Psoas muscle (tissue), 7 donors: ENCODE measurements at regions not wholly inside any gene's neighbourhood (a gene's known extent, or its start where the extent isn't known, plus 50 kb on each side); places are given as distances from the start of the nearest gene placed in this dataset.

Experiments used
- ATAC-seq, 4 donors: fragments of 200-7000 bp; cut with Tn5 transposase; one replicate each; pipeline ENCODE4 v1.9.1; 2020; ENCODE audit warnings: moderate library complexity in 3 of 4, mild to moderate bottlenecking in 2 of 4
- DNase-seq, 2 donors: peaks; one replicate each; pipeline ENCODE4 v3.0.0-alpha.2; 2020
- H3K27ac ChIP-seq: fragments of 200-600 bp; one replicate; pipeline ENCODE4 v1.8.0; 2022
- H3K27me3 ChIP-seq, 3 donors: fragments of 200-600 bp in 1 of 3; one replicate each; pipeline versions ENCODE4 v1.6.1 to v1.8.0; 2013 to 2022; ENCODE audit warnings: low read length in 2 of 3, mild to moderate bottlenecking in 2 of 3, moderate library complexity in 1 of 3; ENCODE audit not compliant: insufficient read depth in 3 of 3
- H3K36me3 ChIP-seq, 2 donors: fragments of 200-600 bp in 1 of 2; one replicate each; pipeline versions ENCODE4 v1.6.1 to v1.8.0; 2013 to 2022; ENCODE audit warnings: low read depth in 1 of 2, mild to moderate bottlenecking in 1 of 2, moderate library complexity in 1 of 2; ENCODE audit not compliant: insufficient read depth in 1 of 2
- H3K4me1 ChIP-seq: fragments of 200-600 bp; one replicate; pipeline ENCODE4 v1.8.0; 2022
- H3K4me3 ChIP-seq: fragments of 200-600 bp; one replicate; pipeline ENCODE4 v1.8.0; 2022; ENCODE audit warnings: mild to moderate bottlenecking
- H3K9me3 ChIP-seq: fragments of 200-600 bp; one replicate; pipeline ENCODE4 v1.8.0; 2022
- CTCF ChIP-seq: fragments of 200-600 bp; IDR thresholded peaks from one replicate; pipeline ENCODE4 v1.8.0; 2022; ENCODE audit warnings: antibody characterized with exemption
- WGBS, 3 donors: extraction: QIAGEN DNeasy Blood & Tissue Kit; methylation state at CpG; one replicate each; pipeline versions ENCODE4 v1.1.6 to v1.1.7; 2013; 5-methylcytosine and 5-hydroxymethylcytosine counted together
- intact Hi-C, 2 donors: fragments of 100-400 bp; cut with DNase I; formaldehyde crosslinking; loops; one replicate each; pipeline versions ENCODE4 v1.11.0 to v1.14.2; 2022
- donor health status: healthy with polysubstance abuse.
- donor health status: DM: no; HTN: no; CAD: no; lungs with moderate emphysema.
- donor health status: Bipolar disorder and iron deficiency.
- donor health status: healthy.
- donor health status: DM: yes; HTN: yes; CAD: no.
- donor health status: DM: no; HTN: no; CAD: no.
- donor health status: DM: yes; HTN: yes; CAD: no.

GRCh38 chr6:104349191-104349590, 510.5 kb downstream of the HACE1 start:
- WGBS, 3 donors: 17 to 21% (median 20%) methylated on average over 4 of the region's 4 CpGs
- TF ChIP-seq CTCF: no peak
- no peak overlapping the region for H3K27ac ChIP-seq

GRCh38 chr6:104344223-104344622, 515.5 kb downstream of the HACE1 start:
- no peak for TF ChIP-seq CTCF
- no peak for ATAC-seq
- H3K27me3 ChIP-seq: no peaks in the 10 kb centered on the region
- 90 to 97% (median 96%) methylated on average over 2 of the region's 2 CpGs for WGBS, 3 donors
- no peaks in the 10 kb centered on the region for H3K9me3 ChIP-seq
- H3K27ac ChIP-seq: no peak overlapping the region
- H3K4me1 ChIP-seq: no peaks in the 10 kb centered on the region
- no peaks in the 10 kb centered on the region for H3K36me3 ChIP-seq
- DNase-seq: no peak
- intact Hi-C loops: no loop called here
- no peak overlapping the region for H3K4me3 ChIP-seq

More at GRCh38 chr6:104349191-104349590, 510.5 kb downstream of the HACE1 start:
- intact Hi-C loops: no loop called here
- ATAC-seq (no peak), DNase-seq (no peak)
- Histone ChIP-seq H3K4me3 (no peak overlapping the region), H3K9me3 (no peaks in the 10 kb centered on the region), H3K27me3 (no peaks in the 10 kb centered on the region), H3K36me3 (no peaks in the 10 kb centered on the region), H3K4me1 (no peaks in the 10 kb centered on the region)

GRCh38 chr6:104332364-104332763, 527.4 kb downstream of the HACE1 start:
- no peak overlapping the region for H3K27ac ChIP-seq
- intact Hi-C loops: no loop called here
- no peak for ATAC-seq
- H3K9me3 ChIP-seq: no peaks in the 10 kb centered on the region
- H3K27me3 ChIP-seq: peaks cover 0 to 3% (median 0%) of the 10 kb centered on the region in 3 donors
- no peaks in the 10 kb centered on the region for H3K36me3 ChIP-seq
- 52 to 53% (median 53%) methylated on average over 4 of the region's 4 CpGs for WGBS, 3 donors
- TF ChIP-seq CTCF: no peak
- DNase-seq: no peak
- H3K4me3 ChIP-seq: no peak overlapping the region
- no peaks in the 10 kb centered on the region for H3K4me1 ChIP-seq

GRCh38 chr6:104326173-104327001, 533.3 kb downstream of the HACE1 start:
- no peak for DNase-seq
- 65 to 71% (median 69%) methylated on average over 7 of the region's 7 CpGs for WGBS, 3 donors
- peaks cover 0 to 3% (median 0%) of the 10 kb centered on the region in 3 donors for H3K27me3 ChIP-seq
- peak in 1 of 4 donors; percentile 49 for ATAC-seq
- H3K4me3 ChIP-seq: no peak overlapping the region
- intact Hi-C loops: no loop called here
- no peaks in the 10 kb centered on the region for H3K4me1 ChIP-seq
- no peak overlapping the region for H3K27ac ChIP-seq
- H3K36me3 ChIP-seq: no peaks in the 10 kb centered on the region
- no peak for TF ChIP-seq CTCF
- H3K9me3 ChIP-seq: no peaks in the 10 kb centered on the region
